ENCODE measurements at regions not wholly inside any gene's neighbourhood (a gene's known extent, or its start where the extent isn't known, plus 50 kb on each side); places are given as distances from the start of the nearest gene placed in this dataset.

GRCh38 chr18:32545631-32546030 is 74.9 kb upstream of the GAREM1 start:
- DNase-seq (ENCODE audit: low read depth in 4 of 4, low spot score in 3 of 4), result no peak

- DNase-seq (ENCODE audit: low read depth in 4 of 4, low spot score in 3 of 4), result no peak
Observed at GRCh38 chr18:32544088-32544487, 73.4 kb upstream of the GAREM1 start.

GRCh38 chr18:32542221-32542798 is 71.6 kb upstream of the GAREM1 start:
- DNase-seq (ENCODE audit: low read depth in 4 of 4, low spot score in 3 of 4), result no peak

GRCh38 chr18:32530947-32531651 is 60.4 kb upstream of the GAREM1 start:
- DNase-seq (ENCODE audit: low read depth in 4 of 4, low spot score in 3 of 4), result no peak

GRCh38 chr18:32529722-32530420 is 59.2 kb upstream of the GAREM1 start:
- no peak for DNase-seq (ENCODE audit: low read depth in 4 of 4, low spot score in 3 of 4)

GRCh38 chr18:32520771-32521170 is 50.1 kb upstream of the GAREM1 start:
- DNase-seq (ENCODE audit: low read depth in 4 of 4, low spot score in 3 of 4), result no peak

All from left renal pelvis (tissue), 4 donors.